Loucy (cell line): ENCODE measurements at regions not wholly inside any gene's neighbourhood (a gene's known extent, or its start where the extent isn't known, plus 50 kb on each side); places are given as distances from the start of the nearest gene placed in this dataset.

Experiments used
- H2AFZ ChIP-seq: fragments of 200-600 bp; sonication (generic); 2 replicates; pipeline ENCODE4 v1.6.0; 2016; ENCODE audit warnings: antibody characterized with exemption, mild to moderate bottlenecking, low read length, moderate library complexity
- H3F3A ChIP-seq: fragments of 200-600 bp; 2 replicates; pipeline ENCODE4 v1.6.0; 2016; ENCODE audit warnings: antibody characterized with exemption, low read depth, mild to moderate bottlenecking
- H3K27me3 ChIP-seq: fragments of 200-600 bp; sonication (generic); 2 replicates; pipeline ENCODE4 v1.6.1; 2014; ENCODE audit warnings: low read length, mild to moderate bottlenecking; ENCODE audit not compliant: insufficient read depth, poor library complexity, severe bottlenecking
- H3K36me3 ChIP-seq: fragments of 200-600 bp; sonication (generic); 2 replicates; pipeline ENCODE4 v1.6.1; 2016; ENCODE audit warnings: low read length; ENCODE audit not compliant: insufficient read depth
- H3K4me1 ChIP-seq: fragments of 200-600 bp; sonication (generic); 2 replicates; pipeline ENCODE4 v1.5.1; 2014; ENCODE audit warnings: low read length, mild to moderate bottlenecking; ENCODE audit not compliant: insufficient read depth, poor library complexity, severe bottlenecking
- H3K4me2 ChIP-seq: fragments of 200-600 bp; sonication (generic); 2 replicates; pipeline ENCODE4 v1.6.0; 2014; ENCODE audit warnings: antibody characterized with exemption, low read length, low read depth, mild to moderate bottlenecking; ENCODE audit not compliant: poor library complexity, severe bottlenecking
- H3K4me3 ChIP-seq: fragments of 200-600 bp; sonication (generic); 2 replicates; pipeline ENCODE4 v1.5.1; 2014; ENCODE audit warnings: low read length, mild to moderate bottlenecking, mixed read lengths; ENCODE audit not compliant: poor library complexity, severe bottlenecking
- H3K79me2 ChIP-seq: fragments of 200-600 bp; sonication (generic); 2 replicates; pipeline ENCODE4 v1.6.1; 2014; ENCODE audit warnings: low read length; ENCODE audit not compliant: insufficient read depth
- H3K9ac ChIP-seq: fragments of 200-600 bp; sonication (generic); 2 replicates; pipeline ENCODE4 v1.6.0; 2014; ENCODE audit warnings: mild to moderate bottlenecking, low read depth, low read length, moderate library complexity; ENCODE audit not compliant: poor library complexity, severe bottlenecking
- H3K9me2 ChIP-seq: fragments of 200-600 bp; sonication (generic); replicated peaks from 2 replicates; pipeline ENCODE4 v1.6.1; 2016; ENCODE audit warnings: low read depth, low read length, mixed read lengths
- H3K9me3 ChIP-seq: fragments of 200-600 bp; sonication (generic); 2 replicates; pipeline ENCODE4 v1.6.1; 2014; ENCODE audit warnings: mild to moderate bottlenecking, antibody characterized with exemption, low read length, low read depth; ENCODE audit not compliant: insufficient read depth
- H4K20me1 ChIP-seq: fragments of 200-600 bp; sonication (generic); 2 replicates; pipeline ENCODE4 v1.6.0; 2014; ENCODE audit warnings: antibody characterized with exemption, low read length, mild to moderate bottlenecking; ENCODE audit not compliant: insufficient read depth, poor library complexity, severe bottlenecking
- EZH2phosphoT487 ChIP-seq: fragments of 200-600 bp; IDR thresholded peaks from 2 replicates; pipeline ENCODE4 v1.6.1; 2018; ENCODE audit warnings: antibody characterized with exemption, mild to moderate bottlenecking, moderate library complexity, borderline replicate concordance
- TF ChIP-seq, protein P1 (sequence below): fragments of 200-600 bp; sonication (generic); conservative IDR thresholded peaks from 2 replicates; pipeline ENCODE4 v1.5.1; 2014; ENCODE audit warnings: mild to moderate bottlenecking, antibody characterized with exemption, low read length

DNA sequence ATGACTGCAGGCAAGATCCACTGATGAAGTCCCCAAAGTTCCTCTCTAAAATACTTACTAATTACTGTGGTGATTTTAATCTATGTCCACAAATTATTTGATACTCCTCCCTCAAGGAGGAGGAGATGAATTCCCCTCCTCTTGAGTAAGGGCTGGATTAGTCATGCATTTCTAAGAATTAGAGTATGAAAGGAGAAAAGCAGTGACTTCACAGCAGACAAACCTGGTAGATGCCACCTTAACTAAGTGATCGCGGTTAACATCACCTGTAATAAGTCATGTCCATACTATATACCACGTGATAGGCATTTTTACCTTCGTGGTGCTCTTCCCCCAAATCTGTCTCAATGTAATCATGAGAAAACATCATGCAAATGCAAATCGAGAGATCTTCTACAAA, 52.0 kb upstream of the TSPAN18 start:
- Histone ChIP-seq H3K9ac (peak overlapping the region; percentile 41), H3K79me2 (no peaks in the 10 kb centered on the region), H2AFZ (no peak overlapping the region), H3K9me2 (no peaks in the 10 kb centered on the region), H3F3A (no peaks in the 10 kb centered on the region; the same call in 1 of the 2 replicates), H4K20me1 (no peaks in the 10 kb centered on the region), H3K4me1 (peaks cover 14% of the 10 kb centered on the region), H3K4me3 (peak overlapping the region; percentile 58), H3K27me3 (no peaks in the 10 kb centered on the region), H3K9me3 (no peaks in the 10 kb centered on the region), H3K4me2 (peak overlapping the region; percentile 61), H3K36me3 (no peaks in the 10 kb centered on the region)
- TF ChIP-seq, protein P1, sequence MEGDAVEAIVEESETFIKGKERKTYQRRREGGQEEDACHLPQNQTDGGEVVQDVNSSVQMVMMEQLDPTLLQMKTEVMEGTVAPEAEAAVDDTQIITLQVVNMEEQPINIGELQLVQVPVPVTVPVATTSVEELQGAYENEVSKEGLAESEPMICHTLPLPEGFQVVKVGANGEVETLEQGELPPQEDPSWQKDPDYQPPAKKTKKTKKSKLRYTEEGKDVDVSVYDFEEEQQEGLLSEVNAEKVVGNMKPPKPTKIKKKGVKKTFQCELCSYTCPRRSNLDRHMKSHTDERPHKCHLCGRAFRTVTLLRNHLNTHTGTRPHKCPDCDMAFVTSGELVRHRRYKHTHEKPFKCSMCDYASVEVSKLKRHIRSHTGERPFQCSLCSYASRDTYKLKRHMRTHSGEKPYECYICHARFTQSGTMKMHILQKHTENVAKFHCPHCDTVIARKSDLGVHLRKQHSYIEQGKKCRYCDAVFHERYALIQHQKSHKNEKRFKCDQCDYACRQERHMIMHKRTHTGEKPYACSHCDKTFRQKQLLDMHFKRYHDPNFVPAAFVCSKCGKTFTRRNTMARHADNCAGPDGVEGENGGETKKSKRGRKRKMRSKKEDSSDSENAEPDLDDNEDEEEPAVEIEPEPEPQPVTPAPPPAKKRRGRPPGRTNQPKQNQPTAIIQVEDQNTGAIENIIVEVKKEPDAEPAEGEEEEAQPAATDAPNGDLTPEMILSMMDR = no peak

DNA sequence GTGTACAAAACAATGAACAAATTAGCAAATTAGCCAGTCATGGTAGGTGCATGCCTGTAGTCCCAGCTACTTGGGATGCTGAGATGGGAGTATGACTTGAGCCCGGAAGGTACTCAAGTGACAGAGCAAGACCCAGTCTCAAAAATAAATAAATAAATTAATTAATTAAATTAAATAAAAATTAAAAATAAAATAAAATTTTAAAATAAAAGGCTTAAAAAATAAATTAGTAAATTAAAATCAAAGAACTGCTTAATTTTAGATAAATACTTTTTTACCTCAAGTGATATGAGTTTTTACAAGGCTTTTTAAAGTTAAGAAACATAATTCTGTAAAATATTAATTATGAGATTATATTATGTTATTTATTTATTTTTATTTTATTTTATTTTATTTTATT, 50.9 kb upstream of the TSPAN18 start:
- Histone ChIP-seq H3F3A (no peaks in the 10 kb centered on the region; the same call in 1 of the 2 replicates), H3K9me2 (no peaks in the 10 kb centered on the region), H3K9me3 (no peaks in the 10 kb centered on the region), H3K27me3 (no peaks in the 10 kb centered on the region), H3K4me2 (no peak overlapping the region), H3K9ac (no peak overlapping the region), H2AFZ (no peak overlapping the region), H3K79me2 (no peaks in the 10 kb centered on the region), H4K20me1 (no peaks in the 10 kb centered on the region), H3K4me3 (no peak overlapping the region), H3K36me3 (no peaks in the 10 kb centered on the region), H3K4me1 (peaks cover 23% of the 10 kb centered on the region)
- TF ChIP-seq, protein P1 = no peak
- TF ChIP-seq EZH2phosphoT487 = no peak
